NCI-H1417 (cell line): ENCODE measurements at regions not wholly inside any gene's neighbourhood (a gene's known extent, or its start where the extent isn't known, plus 50 kb on each side); places are given as distances from the start of the nearest gene placed in this dataset.

ENCODE experiments used
- DNase-seq, 3 experiments: peaks; one replicate each; lab custom pipeline; 2025; lab: John Stamatoyannopoulos, UW

- no peak for DNase-seq
These were observed 288.2 kb upstream of the CTSO start for GRCh38 chr4:156241896-156242295.

- DNase-seq, result no peak
These were observed 284.5 kb upstream of the CTSO start for GRCh38 chr4:156238171-156238570.

GRCh38 chr4:156237231-156237630, 283.6 kb upstream of the CTSO start:
- no peak for DNase-seq

GRCh38 chr4:156230176-156230575, 276.5 kb upstream of the CTSO start:
- DNase-seq, result peak in 1 of 3 experiments; percentile 27

GRCh38 chr4:156228676-156229075, 275.0 kb upstream of the CTSO start:
- no peak for DNase-seq

GRCh38 chr4:156227321-156227720, 273.7 kb upstream of the CTSO start:
- no peak for DNase-seq

- DNase-seq, result peak in 2 of 3 experiments; percentile 1 to 50
These were observed 270.3 kb upstream of the CTSO start for GRCh38 chr4:156223985-156224384.

- DNase-seq, result no peak
These were observed 263.6 kb upstream of the CTSO start for GRCh38 chr4:156217236-156217635.

GRCh38 chr4:156201050-156201449, 247.4 kb upstream of the CTSO start:
- DNase-seq, result peak in 1 of 3 experiments; percentile 29

GRCh38 chr4:156198511-156198910, 244.8 kb upstream of the CTSO start:
- DNase-seq, result no peak

- DNase-seq, result no peak
These were observed 243.6 kb upstream of the CTSO start for GRCh38 chr4:156197216-156197615.

- DNase-seq, result no peak
These were observed 243.1 kb upstream of the CTSO start for GRCh38 chr4:156196722-156197121.

- DNase-seq, result no peak
These were observed 242.2 kb upstream of the CTSO start for GRCh38 chr4:156195914-156196313.

- DNase-seq, result no peak
These were observed 241.2 kb upstream of the CTSO start for GRCh38 chr4:156194896-156195295.

GRCh38 chr4:156193800-156194199, 240.1 kb upstream of the CTSO start:
- no peak for DNase-seq

- no peak for DNase-seq
These were observed 239.4 kb upstream of the CTSO start for GRCh38 chr4:156193106-156193505.

GRCh38 chr4:156192033-156192432, 238.4 kb upstream of the CTSO start:
- DNase-seq, result no peak

- DNase-seq, result peak in 1 of 3 experiments; percentile 18
These were observed 237.5 kb upstream of the CTSO start for GRCh38 chr4:156191044-156191781.

- DNase-seq, result no peak
These were observed 236.9 kb upstream of the CTSO start for GRCh38 chr4:156190615-156191014.

- no peak for DNase-seq
These were observed 234.9 kb upstream of the CTSO start for GRCh38 chr4:156188596-156188995.

GRCh38 chr4:156186111-156186510, 232.4 kb upstream of the CTSO start:
- no peak for DNase-seq

- no peak for DNase-seq
These were observed 231.9 kb upstream of the CTSO start for GRCh38 chr4:156185514-156186055.

- DNase-seq, result peak in 2 of 3 experiments; percentile 3 to 47
These were observed 228.6 kb upstream of the CTSO start for GRCh38 chr4:156182269-156182668.

GRCh38 chr4:156177941-156178340, 224.3 kb upstream of the CTSO start:
- no peak for DNase-seq
